ENCODE measurements at regions not wholly inside any gene's neighbourhood (a gene's known extent, or its start where the extent isn't known, plus 50 kb on each side); places are given as distances from the start of the nearest gene placed in this dataset.

DNA sequence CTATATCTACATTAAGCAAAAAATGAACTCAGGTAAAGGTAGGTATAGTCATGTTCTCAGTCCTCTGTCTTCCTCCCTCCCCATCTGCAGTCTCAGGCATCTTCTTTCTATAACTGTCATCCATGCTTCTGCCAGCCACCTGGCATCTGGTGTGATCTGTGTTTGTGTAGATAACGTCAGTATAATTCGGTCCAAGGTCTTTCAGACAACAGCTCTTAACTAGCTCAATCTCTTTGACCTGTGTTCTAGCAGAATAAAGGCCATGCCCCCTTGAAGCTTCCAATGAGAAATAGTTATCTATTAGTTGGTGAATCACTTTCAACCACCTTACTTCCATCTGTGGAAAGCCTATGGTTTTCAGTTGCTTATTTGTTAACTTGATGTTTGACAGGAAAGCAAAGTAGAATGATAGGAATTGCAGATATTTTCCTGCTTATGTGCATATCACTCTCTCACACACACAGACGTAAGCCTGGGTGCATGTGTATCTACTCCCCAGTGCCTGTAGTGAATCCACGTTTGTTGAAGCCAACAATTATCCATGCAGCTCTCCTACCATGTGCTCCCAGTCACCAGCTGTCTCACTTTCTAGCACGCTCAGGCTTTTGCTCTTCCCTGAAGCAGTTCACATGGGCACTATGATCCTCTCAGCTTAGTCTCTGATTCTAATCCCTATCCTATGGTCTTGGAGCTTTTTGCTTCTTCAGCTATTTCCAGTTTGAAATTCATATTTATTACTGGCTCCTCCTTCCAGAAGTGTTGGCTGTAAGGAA lies 433.7 kb upstream of the MANEA start:
- ChIA-PET CTCF (no interaction called here), POLR2A (no interaction called here)

DNA sequence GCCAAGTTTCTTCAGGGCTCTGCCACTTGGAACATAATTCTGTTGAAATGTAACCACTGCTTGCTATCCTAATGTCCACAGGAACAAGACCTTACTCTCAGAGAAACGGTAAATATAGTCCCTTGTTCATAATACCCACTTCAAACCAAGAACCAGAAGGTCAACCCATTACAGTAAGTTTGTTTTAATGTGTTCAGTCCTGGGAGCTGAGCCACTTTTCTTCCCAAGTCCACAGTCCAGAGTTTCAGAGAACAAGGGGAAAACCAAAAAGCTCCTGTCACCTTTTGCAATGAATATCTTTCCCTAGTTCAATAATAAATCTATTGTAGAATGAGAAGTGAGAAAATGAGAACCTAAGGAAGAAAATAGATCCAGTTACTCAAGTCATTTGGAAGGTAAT lies 431.9 kb upstream of the MANEA start:
- ChIA-PET POLR2A (no interaction called here), CTCF (no interaction called here)
- Histone ChIP-seq H3K36me3 (ENCODE audit: control insufficient read depth, insufficient read depth, low read length) (no peaks in the 10 kb centered on the region), H3K27me3 (ENCODE audit: control insufficient read depth, insufficient read depth, low read length) (no peaks in the 10 kb centered on the region), H3K4me3 (ENCODE audit: low read depth, low read length) (no peak overlapping the region)
- TF ChIP-seq, protein P1, sequence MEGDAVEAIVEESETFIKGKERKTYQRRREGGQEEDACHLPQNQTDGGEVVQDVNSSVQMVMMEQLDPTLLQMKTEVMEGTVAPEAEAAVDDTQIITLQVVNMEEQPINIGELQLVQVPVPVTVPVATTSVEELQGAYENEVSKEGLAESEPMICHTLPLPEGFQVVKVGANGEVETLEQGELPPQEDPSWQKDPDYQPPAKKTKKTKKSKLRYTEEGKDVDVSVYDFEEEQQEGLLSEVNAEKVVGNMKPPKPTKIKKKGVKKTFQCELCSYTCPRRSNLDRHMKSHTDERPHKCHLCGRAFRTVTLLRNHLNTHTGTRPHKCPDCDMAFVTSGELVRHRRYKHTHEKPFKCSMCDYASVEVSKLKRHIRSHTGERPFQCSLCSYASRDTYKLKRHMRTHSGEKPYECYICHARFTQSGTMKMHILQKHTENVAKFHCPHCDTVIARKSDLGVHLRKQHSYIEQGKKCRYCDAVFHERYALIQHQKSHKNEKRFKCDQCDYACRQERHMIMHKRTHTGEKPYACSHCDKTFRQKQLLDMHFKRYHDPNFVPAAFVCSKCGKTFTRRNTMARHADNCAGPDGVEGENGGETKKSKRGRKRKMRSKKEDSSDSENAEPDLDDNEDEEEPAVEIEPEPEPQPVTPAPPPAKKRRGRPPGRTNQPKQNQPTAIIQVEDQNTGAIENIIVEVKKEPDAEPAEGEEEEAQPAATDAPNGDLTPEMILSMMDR (IDR thresholded peaks at IDR 0.05; ENCODE audit: insufficient read depth, low read depth, low read length), result no peak
- no peak for DNase-seq (ENCODE audit: low read depth)

More for the DNA sequence above, 433.7 kb upstream of the MANEA start:
- TF ChIP-seq, protein P1 (IDR thresholded peaks at IDR 0.05; ENCODE audit: insufficient read depth, low read depth, low read length), result no peak
- Histone ChIP-seq H3K4me3 (ENCODE audit: low read depth, low read length) (no peak overlapping the region), H3K36me3 (ENCODE audit: control insufficient read depth, insufficient read depth, low read length) (no peaks in the 10 kb centered on the region), H3K27me3 (ENCODE audit: control insufficient read depth, insufficient read depth, low read length) (no peaks in the 10 kb centered on the region)
- no peak for DNase-seq (ENCODE audit: low read depth)

DNA sequence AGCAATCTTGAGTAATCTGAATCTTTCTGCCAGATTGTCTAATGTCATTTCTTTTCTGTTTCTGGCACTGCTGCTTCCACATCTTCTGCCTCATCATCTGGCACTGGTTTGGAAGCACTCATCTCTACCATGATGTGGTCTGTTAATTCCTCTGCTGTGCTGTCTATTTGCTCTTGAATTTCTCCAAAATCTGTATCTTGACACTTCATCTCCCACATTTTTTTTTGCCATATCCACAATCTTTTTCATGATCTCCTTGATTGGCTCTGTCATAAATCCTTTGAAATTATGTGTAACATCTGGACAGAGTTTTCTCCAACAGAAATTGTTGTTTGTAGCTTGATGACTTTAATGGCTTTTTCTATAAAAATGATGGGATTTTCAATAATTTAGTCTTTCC lies 417.8 kb upstream of the MANEA start:
- POLR2A ChIA-PET, result no interaction called here
- CTCF ChIA-PET, result no interaction called here
- no peak overlapping the region for H3K4me3 ChIP-seq (ENCODE audit: low read depth, low read length)

DNA sequence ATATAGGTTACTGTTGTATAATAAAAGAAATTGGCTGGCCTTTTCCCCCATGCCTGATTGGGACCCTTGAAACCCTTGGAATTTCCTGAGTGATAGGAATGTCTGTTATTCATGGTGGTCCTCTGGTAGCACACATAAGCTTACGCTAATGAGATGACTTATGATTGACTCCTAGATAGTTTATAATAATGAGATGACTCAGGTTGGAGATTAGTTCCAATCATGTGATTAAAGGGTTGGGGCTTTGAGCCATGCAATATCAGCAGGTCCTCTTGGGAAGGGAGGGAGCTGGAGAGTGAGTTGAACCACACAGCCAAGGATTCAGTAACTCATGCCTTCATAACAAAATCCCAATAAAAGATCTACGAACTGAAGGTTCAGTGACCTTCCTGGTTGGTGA lies 407.6 kb upstream of the MANEA start:
- H3K36me3 ChIP-seq (ENCODE audit: control insufficient read depth, insufficient read depth, low read length), result no peaks in the 10 kb centered on the region
- no peak for DNase-seq (ENCODE audit: low read depth)
- H3K27me3 ChIP-seq (ENCODE audit: control insufficient read depth, insufficient read depth, low read length), result no peaks in the 10 kb centered on the region
- no peak overlapping the region for H3K4me3 ChIP-seq (ENCODE audit: low read depth, low read length)
- POLR2A ChIA-PET, result no interaction called here
- CTCF ChIA-PET, result no interaction called here
- TF ChIP-seq, protein P1 (IDR thresholded peaks at IDR 0.05; ENCODE audit: insufficient read depth, low read depth, low read length), result no peak

More for the DNA sequence above, 417.8 kb upstream of the MANEA start:
- DNase-seq (ENCODE audit: low read depth), result no peak
- Histone ChIP-seq H3K27me3 (ENCODE audit: control insufficient read depth, insufficient read depth, low read length) (no peaks in the 10 kb centered on the region), H3K36me3 (ENCODE audit: control insufficient read depth, insufficient read depth, low read length) (no peaks in the 10 kb centered on the region)
- TF ChIP-seq, protein P1 (IDR thresholded peaks at IDR 0.05; ENCODE audit: insufficient read depth, low read depth, low read length), result no peak

DNA sequence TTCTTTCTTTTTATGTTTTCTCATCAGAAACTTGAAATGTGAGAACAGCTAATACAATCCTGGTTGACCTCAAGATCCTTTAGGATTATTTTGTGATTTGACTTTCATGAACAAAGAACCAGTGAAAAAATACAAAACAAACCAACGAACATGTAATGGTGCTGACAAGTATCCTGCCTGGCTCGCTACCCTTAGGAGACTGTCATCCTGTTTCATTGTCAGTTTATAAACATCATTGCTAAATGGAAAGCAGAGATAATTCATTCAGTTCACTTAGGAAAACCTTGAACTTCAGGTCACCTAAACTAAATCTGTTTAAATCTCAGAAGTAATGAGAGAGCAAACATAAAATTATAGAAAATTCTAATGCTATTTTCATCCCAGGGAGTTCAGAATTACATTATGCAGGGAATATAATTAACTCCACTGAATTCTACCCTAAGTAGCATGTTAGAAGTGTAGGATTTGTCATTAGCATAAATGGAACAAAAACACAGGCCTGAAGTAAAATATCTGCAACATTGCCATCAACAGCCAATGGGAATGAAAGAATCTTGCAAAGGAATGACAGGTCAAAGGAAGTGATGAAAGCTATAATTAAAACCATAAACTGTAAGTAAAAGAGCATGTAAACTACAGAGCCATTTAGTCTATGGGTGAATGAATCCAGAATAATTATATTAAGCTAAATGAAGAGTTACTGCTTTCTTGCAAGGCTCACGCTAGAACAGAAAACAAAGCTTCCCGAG lies 401.2 kb upstream of the MANEA start:
- TF ChIP-seq, protein P1 (IDR thresholded peaks at IDR 0.05; ENCODE audit: insufficient read depth, low read depth, low read length), result no peak
- ChIA-PET POLR2A (no interaction called here), CTCF (no interaction called here)
- DNase-seq (ENCODE audit: low read depth), result no peak
- Histone ChIP-seq H3K27me3 (ENCODE audit: control insufficient read depth, insufficient read depth, low read length) (no peaks in the 10 kb centered on the region), H3K4me3 (ENCODE audit: low read depth, low read length) (no peak overlapping the region), H3K36me3 (ENCODE audit: control insufficient read depth, insufficient read depth, low read length) (no peaks in the 10 kb centered on the region)

Measured in BJ (cell line).